SHP77 (cell line): ENCODE measurements at regions not wholly inside any gene's neighbourhood (a gene's known extent, or its start where the extent isn't known, plus 50 kb on each side); places are given as distances from the start of the nearest gene placed in this dataset.

ENCODE experiments used
- DNase-seq, 2 experiments: peaks; one replicate each; lab custom pipeline; 2025; lab: John Stamatoyannopoulos, UW

- DNase-seq, result no peak
These were observed 210.0 kb upstream of the LYZL1 start for GRCh38 chr10:29078919-29079318.

GRCh38 chr10:29081231-29081630, 207.6 kb upstream of the LYZL1 start:
- DNase-seq, result no peak

- no peak for DNase-seq
These were observed 206.8 kb upstream of the LYZL1 start for GRCh38 chr10:29081951-29082685.

- no peak for DNase-seq
These were observed 205.8 kb upstream of the LYZL1 start for GRCh38 chr10:29083096-29083495.

- no peak for DNase-seq
These were observed 204.1 kb upstream of the LYZL1 start for GRCh38 chr10:29084681-29085307.

GRCh38 chr10:29089091-29089490, 199.8 kb upstream of the LYZL1 start:
- no peak for DNase-seq

GRCh38 chr10:29096303-29096824, 192.5 kb upstream of the LYZL1 start:
- DNase-seq, result no peak

GRCh38 chr10:29098423-29098822, 190.4 kb upstream of the LYZL1 start:
- no peak for DNase-seq

GRCh38 chr10:29099001-29099400, 189.9 kb upstream of the LYZL1 start:
- no peak for DNase-seq

- no peak for DNase-seq
These were observed 189.5 kb upstream of the LYZL1 start for GRCh38 chr10:29099415-29099814.

- no peak for DNase-seq
These were observed 188.4 kb upstream of the LYZL1 start for GRCh38 chr10:29100505-29100904.

- no peak for DNase-seq
These were observed 186.6 kb upstream of the LYZL1 start for GRCh38 chr10:29102233-29102632.

GRCh38 chr10:29102636-29103035, 186.2 kb upstream of the LYZL1 start:
- DNase-seq, result no peak

- DNase-seq, result no peak
These were observed 184.0 kb upstream of the LYZL1 start for GRCh38 chr10:29104661-29105399.

- no peak for DNase-seq
These were observed 183.2 kb upstream of the LYZL1 start for GRCh38 chr10:29105516-29106215.

GRCh38 chr10:29106287-29106686, 182.6 kb upstream of the LYZL1 start:
- DNase-seq, result no peak

- no peak for DNase-seq
These were observed 180.9 kb upstream of the LYZL1 start for GRCh38 chr10:29107866-29108498.

GRCh38 chr10:29109707-29110571, 178.9 kb upstream of the LYZL1 start:
- no peak for DNase-seq

- DNase-seq, result no peak
These were observed 175.8 kb upstream of the LYZL1 start for GRCh38 chr10:29112827-29113615.

GRCh38 chr10:29113616-29113945, 175.3 kb upstream of the LYZL1 start:
- DNase-seq, result no peak
